ENCODE measurements at regions not wholly inside any gene's neighbourhood (a gene's known extent, or its start where the extent isn't known, plus 50 kb on each side); places are given as distances from the start of the nearest gene placed in this dataset.

DNA sequence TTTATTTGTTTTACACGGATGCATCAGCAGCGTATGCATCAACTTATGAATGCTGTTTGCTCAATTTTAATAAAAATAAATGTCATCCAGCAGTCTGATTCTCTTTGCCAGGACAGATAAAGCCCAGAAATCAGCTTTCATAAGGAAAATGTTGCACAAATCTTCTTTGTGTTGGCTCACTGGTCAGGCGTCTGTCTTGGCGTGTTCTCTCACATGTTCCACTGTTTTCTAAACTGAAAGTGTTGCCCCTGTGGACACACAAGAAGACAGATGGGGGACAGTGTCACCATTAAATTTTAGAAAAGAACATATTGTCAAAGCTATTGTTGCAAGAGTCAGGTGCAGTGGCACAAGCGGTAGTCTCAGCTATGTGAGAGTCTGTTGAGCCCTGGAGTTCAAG is 316.2 kb downstream of the CENPC start:
- H3K9me3 ChIP-seq (ENCODE audit: insufficient read depth, low read length), result no peaks in the 10 kb centered on the region
- no peaks in the 10 kb centered on the region for H3K36me3 ChIP-seq (ENCODE audit: insufficient read depth, insufficient read length, low read length)
- H3K4me3 ChIP-seq (ENCODE audit: insufficient read length, low read depth), result no peak overlapping the region
- DNase-seq (ENCODE audit: low read depth, low spot score), result no peak
- no peaks in the 10 kb centered on the region for H3K4me1 ChIP-seq (ENCODE audit: insufficient read depth, insufficient read length)
- H3K27me3 ChIP-seq (ENCODE audit: insufficient read depth, insufficient read length), result no peaks in the 10 kb centered on the region
- no peak for TF ChIP-seq ZNF274 (IDR thresholded peaks at IDR 0.05; ENCODE audit: low read depth, low read length)
- no peak for TF ChIP-seq YY1 (IDR thresholded peaks at IDR 0.05; ENCODE audit: insufficient read depth, insufficient read length)
- no peak for TF ChIP-seq SUZ12 (IDR thresholded peaks at IDR 0.05; ENCODE audit: extremely low read depth, insufficient read depth, insufficient read length)
- H3K9ac ChIP-seq (ENCODE audit: insufficient read length, low read depth), result no peak overlapping the region

DNA sequence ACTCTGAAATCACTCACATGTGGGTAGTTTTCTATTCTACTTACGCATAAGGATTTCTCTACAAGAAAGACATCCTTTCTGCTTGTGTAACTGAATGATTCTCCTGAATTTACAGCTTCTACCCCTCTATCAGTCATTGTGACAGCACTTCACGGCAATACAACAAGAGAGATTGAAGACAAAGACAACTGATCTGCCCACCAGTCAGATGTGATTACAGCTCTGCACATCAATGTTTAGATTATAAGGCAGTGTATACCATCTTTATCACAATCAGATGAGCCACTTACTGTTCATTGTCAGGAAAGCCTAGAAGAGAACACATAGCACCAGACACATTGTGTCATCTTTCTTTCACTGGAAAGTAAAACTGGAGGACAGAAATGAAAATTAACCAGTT is 324.4 kb downstream of the CENPC start:
- no peaks in the 10 kb centered on the region for H3K9me3 ChIP-seq (ENCODE audit: insufficient read depth, low read length)
- no peaks in the 10 kb centered on the region for H3K27me3 ChIP-seq (ENCODE audit: insufficient read depth, insufficient read length)
- H3K36me3 ChIP-seq (ENCODE audit: insufficient read depth, insufficient read length, low read length), result no peaks in the 10 kb centered on the region
- H3K4me1 ChIP-seq (ENCODE audit: insufficient read depth, insufficient read length), result no peaks in the 10 kb centered on the region
- H3K9ac ChIP-seq (ENCODE audit: insufficient read length, low read depth), result no peak overlapping the region
- no peak overlapping the region for H3K4me3 ChIP-seq (ENCODE audit: insufficient read length, low read depth)
- TF ChIP-seq YY1 (IDR thresholded peaks at IDR 0.05; ENCODE audit: insufficient read depth, insufficient read length) (no peak), ZNF274 (IDR thresholded peaks at IDR 0.05; ENCODE audit: low read depth, low read length) (no peak), SUZ12 (IDR thresholded peaks at IDR 0.05; ENCODE audit: extremely low read depth, insufficient read depth, insufficient read length) (no peak)
- DNase-seq (ENCODE audit: low read depth, low spot score), result no peak

DNA sequence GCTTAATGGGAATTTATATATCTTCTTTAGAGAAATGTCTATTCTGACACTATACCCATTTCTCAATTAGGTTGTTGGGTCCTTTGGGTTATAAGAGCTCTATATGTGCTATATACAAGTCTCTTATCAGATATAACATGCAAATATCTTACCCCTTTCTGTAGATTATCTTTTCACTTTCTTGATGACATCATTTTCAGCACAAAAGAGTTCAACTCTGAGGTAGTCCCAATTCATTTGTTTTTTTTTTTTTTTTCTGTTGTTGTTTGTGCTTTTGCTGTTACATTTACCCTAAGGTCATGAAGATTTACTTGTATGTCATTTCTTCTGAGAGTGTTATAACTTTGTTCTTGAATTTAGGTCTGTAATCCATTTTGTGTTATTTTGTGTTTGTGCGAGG is 326.4 kb downstream of the CENPC start:
- Histone ChIP-seq H3K36me3 (ENCODE audit: insufficient read depth, insufficient read length, low read length) (no peaks in the 10 kb centered on the region), H3K9me3 (ENCODE audit: insufficient read depth, low read length) (no peaks in the 10 kb centered on the region), H3K9ac (ENCODE audit: insufficient read length, low read depth) (no peak overlapping the region), H3K4me3 (ENCODE audit: insufficient read length, low read depth) (no peak overlapping the region), H3K4me1 (ENCODE audit: insufficient read depth, insufficient read length) (no peaks in the 10 kb centered on the region), H3K27me3 (ENCODE audit: insufficient read depth, insufficient read length) (no peaks in the 10 kb centered on the region)
- DNase-seq (ENCODE audit: low read depth, low spot score), result no peak
- TF ChIP-seq YY1 (IDR thresholded peaks at IDR 0.05; ENCODE audit: insufficient read depth, insufficient read length) (no peak), SUZ12 (IDR thresholded peaks at IDR 0.05; ENCODE audit: extremely low read depth, insufficient read depth, insufficient read length) (no peak), ZNF274 (IDR thresholded peaks at IDR 0.05; ENCODE audit: low read depth, low read length) (no peak)

DNA sequence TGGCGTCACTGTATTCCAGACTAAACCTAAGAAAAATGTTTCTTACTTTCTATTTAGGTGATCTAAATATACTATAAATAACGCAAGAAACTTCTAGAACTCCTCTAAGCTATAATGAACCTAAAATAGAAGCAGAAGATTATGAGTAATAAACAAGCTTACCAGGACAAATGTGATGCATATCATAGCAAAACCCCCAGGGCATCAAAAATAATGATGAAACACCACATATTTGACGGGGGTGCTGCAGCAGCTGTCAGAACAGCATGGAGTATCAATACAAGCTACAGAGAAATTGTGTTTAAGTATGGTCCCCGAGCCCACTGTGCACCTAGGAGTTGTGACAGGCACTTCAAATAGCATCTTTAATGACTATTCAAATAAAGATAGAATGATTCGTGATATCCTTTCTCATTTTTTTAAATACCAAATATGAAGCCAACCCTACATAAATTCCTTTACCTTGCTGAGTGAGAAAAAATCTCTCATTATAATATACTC is 337.3 kb downstream of the CENPC start:
- no peaks in the 10 kb centered on the region for H3K36me3 ChIP-seq (ENCODE audit: insufficient read depth, insufficient read length, low read length)
- peaks cover 12% of the 10 kb centered on the region; the same call in 1 of the 2 replicates for H3K9me3 ChIP-seq (ENCODE audit: insufficient read depth, low read length)
- no peaks in the 10 kb centered on the region for H3K27me3 ChIP-seq (ENCODE audit: insufficient read depth, insufficient read length)
- no peak for DNase-seq (ENCODE audit: low read depth, low spot score)
- no peak overlapping the region for H3K9ac ChIP-seq (ENCODE audit: insufficient read length, low read depth)
- no peak overlapping the region for H3K4me3 ChIP-seq (ENCODE audit: insufficient read length, low read depth)
- H3K4me1 ChIP-seq (ENCODE audit: insufficient read depth, insufficient read length), result no peaks in the 10 kb centered on the region
- TF ChIP-seq YY1 (IDR thresholded peaks at IDR 0.05; ENCODE audit: insufficient read depth, insufficient read length), result no peak
- no peak for TF ChIP-seq ZNF274 (IDR thresholded peaks at IDR 0.05; ENCODE audit: low read depth, low read length)
- TF ChIP-seq SUZ12 (IDR thresholded peaks at IDR 0.05; ENCODE audit: extremely low read depth, insufficient read depth, insufficient read length), result no peak

- TF ChIP-seq YY1 (IDR thresholded peaks at IDR 0.05; ENCODE audit: insufficient read depth, insufficient read length) (no peak), SUZ12 (IDR thresholded peaks at IDR 0.05; ENCODE audit: extremely low read depth, insufficient read depth, insufficient read length) (no peak), ZNF274 (IDR thresholded peaks at IDR 0.05; ENCODE audit: low read depth, low read length) (no peak)
- Histone ChIP-seq H3K27me3 (ENCODE audit: insufficient read depth, insufficient read length) (no peaks in the 10 kb centered on the region), H3K36me3 (ENCODE audit: insufficient read depth, insufficient read length, low read length) (no peaks in the 10 kb centered on the region), H3K9ac (ENCODE audit: insufficient read length, low read depth) (no peak overlapping the region), H3K9me3 (ENCODE audit: insufficient read depth, low read length) (no peaks in the 10 kb centered on the region), H3K4me1 (ENCODE audit: insufficient read depth, insufficient read length) (no peaks in the 10 kb centered on the region), H3K4me3 (ENCODE audit: insufficient read length, low read depth) (no peak overlapping the region)
- no peak for DNase-seq (ENCODE audit: low read depth, low spot score)
These were observed 340.9 kb downstream of the CENPC start for GRCh38 chr4:67204441-67204840.

- Histone ChIP-seq H3K9ac (ENCODE audit: insufficient read length, low read depth) (no peak overlapping the region), H3K4me1 (ENCODE audit: insufficient read depth, insufficient read length) (no peaks in the 10 kb centered on the region), H3K9me3 (ENCODE audit: insufficient read depth, low read length) (no peaks in the 10 kb centered on the region), H3K36me3 (ENCODE audit: insufficient read depth, insufficient read length, low read length) (no peaks in the 10 kb centered on the region), H3K27me3 (ENCODE audit: insufficient read depth, insufficient read length) (no peaks in the 10 kb centered on the region), H3K4me3 (ENCODE audit: insufficient read length, low read depth) (no peak overlapping the region)
- TF ChIP-seq ZNF274 (IDR thresholded peaks at IDR 0.05; ENCODE audit: low read depth, low read length) (no peak), SUZ12 (IDR thresholded peaks at IDR 0.05; ENCODE audit: extremely low read depth, insufficient read depth, insufficient read length) (no peak), YY1 (IDR thresholded peaks at IDR 0.05; ENCODE audit: insufficient read depth, insufficient read length) (no peak)
- DNase-seq (ENCODE audit: low read depth, low spot score), result no peak
These were observed 344.0 kb downstream of the CENPC start for GRCh38 chr4:67201334-67201733.

DNA sequence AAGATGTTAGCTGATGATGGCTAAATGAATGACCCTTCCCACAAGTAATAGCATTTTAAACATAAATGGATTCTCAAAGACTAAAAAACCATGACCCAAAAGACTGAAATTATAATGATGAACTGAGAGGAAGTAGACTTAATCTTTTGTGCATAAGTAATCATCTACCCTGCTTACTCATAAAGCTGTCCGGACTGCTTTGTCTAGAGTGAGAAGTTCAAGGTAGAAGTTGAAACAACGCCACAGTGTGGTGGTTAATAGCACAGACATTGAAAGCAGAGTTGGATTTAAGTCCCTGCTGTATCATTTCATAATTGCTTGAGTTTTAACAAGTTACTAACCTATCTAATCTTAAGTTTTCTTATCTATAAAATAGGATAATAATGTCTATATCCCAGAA is 346.6 kb downstream of the CENPC start:
- H3K9ac ChIP-seq (ENCODE audit: insufficient read length, low read depth), result no peak overlapping the region
- H3K36me3 ChIP-seq (ENCODE audit: insufficient read depth, insufficient read length, low read length), result no peaks in the 10 kb centered on the region
- no peak for TF ChIP-seq ZNF274 (IDR thresholded peaks at IDR 0.05; ENCODE audit: low read depth, low read length)
- no peak for TF ChIP-seq SUZ12 (IDR thresholded peaks at IDR 0.05; ENCODE audit: extremely low read depth, insufficient read depth, insufficient read length)
- TF ChIP-seq YY1 (IDR thresholded peaks at IDR 0.05; ENCODE audit: insufficient read depth, insufficient read length), result no peak
- no peaks in the 10 kb centered on the region for H3K9me3 ChIP-seq (ENCODE audit: insufficient read depth, low read length)
- H3K4me1 ChIP-seq (ENCODE audit: insufficient read depth, insufficient read length), result no peaks in the 10 kb centered on the region
- no peak overlapping the region for H3K4me3 ChIP-seq (ENCODE audit: insufficient read length, low read depth)
- H3K27me3 ChIP-seq (ENCODE audit: insufficient read depth, insufficient read length), result no peaks in the 10 kb centered on the region
- no peak for DNase-seq (ENCODE audit: low read depth, low spot score)

All from NT2/D1 (cell line).